GM19324 (cell line): ENCODE measurements at regions not wholly inside any gene's neighbourhood (a gene's known extent, or its start where the extent isn't known, plus 50 kb on each side); places are given as distances from the start of the nearest gene placed in this dataset.

Experiments used
- ATAC-seq: cut with Tn5 transposase; IDR thresholded peaks from one replicate; pipeline ENCODE4 v1.9.1; 2021; ENCODE audit warnings: mild to moderate bottlenecking, moderate library complexity; ENCODE audit not compliant: unreplicated experiment, low FRiP score

DNA sequence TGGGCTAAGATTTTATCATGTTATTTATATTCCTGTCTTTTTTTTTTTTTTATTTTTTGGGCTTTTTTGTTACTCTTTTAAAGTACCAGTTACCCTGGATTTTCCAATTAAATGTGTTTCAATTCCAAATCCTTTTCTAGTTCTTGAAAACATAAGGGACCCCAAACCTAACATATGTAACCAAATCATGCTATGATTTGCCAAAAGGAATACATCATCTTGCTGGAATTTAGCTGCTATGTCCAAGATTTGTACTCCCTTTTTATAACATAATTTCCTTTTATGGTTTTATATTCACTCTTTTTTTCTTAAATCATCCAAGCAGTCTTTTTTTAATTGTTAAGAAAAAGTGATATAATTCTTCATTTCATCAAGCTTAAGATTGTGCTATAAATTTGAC lies 60.9 kb upstream of the DSEL start:
- ATAC-seq, result no peak

DNA sequence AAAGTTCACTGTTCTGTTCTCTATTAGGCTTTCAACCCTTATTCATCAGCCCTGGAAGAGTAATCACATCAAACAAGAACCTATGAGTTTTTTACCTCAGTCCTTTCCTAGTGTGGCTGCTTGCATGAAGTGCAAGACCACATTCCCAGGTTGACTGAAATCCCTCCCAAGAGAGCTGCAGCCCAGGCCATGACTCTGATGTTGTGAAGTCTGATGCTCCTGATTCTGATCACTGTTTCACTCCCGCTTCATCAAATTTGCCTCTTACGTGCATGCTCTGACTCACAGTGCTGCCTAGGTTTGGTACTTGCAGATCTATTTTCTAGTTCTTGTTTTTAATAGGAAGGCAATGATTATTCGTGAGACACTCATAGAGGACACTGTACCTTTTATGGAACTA lies 58.2 kb upstream of the DSEL start:
- no peak for ATAC-seq

DNA sequence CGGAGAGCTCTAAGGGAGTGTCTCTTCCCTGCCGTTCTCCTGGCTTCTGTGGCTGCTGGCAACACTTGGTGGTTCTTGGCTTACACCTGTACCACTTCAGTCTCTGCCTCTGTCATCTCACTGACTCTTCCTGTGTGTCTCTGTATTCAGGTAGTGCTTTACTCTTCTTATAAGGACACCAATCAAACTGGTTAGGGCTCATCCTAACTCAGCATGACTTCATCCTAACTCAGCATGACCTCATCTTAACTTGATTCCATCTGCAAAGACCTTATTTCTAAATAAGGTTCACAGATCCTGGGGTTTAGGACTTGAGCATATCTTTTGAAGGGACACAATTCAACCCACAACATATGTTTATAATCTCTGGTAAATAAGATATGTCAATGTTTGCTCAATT lies 51.6 kb upstream of the DSEL start:
- no peak for ATAC-seq
